ENCODE measurements at regions not wholly inside any gene's neighbourhood (a gene's known extent, or its start where the extent isn't known, plus 50 kb on each side); places are given as distances from the start of the nearest gene placed in this dataset.

- no peak for TF ChIP-seq CTCF (IDR thresholded peaks at IDR 0.05)
- no peak for TF ChIP-seq POLR2A (IDR thresholded peaks at IDR 0.05)
Observed at GRCh38 chr21:18148401-18148800, 96.2 kb upstream of the CHODL start.
